Central memory CD8-positive, alpha-beta T cell (primary cell): ENCODE measurements at regions not wholly inside any gene's neighbourhood (a gene's known extent, or its start where the extent isn't known, plus 50 kb on each side); places are given as distances from the start of the nearest gene placed in this dataset.

Experiments
- ATAC-seq: fragments of 150-1000 bp; cut with Tn5 transposase; replicated peaks from 2 replicates; pipeline ENCODE4 v1.10.0; 2022; ENCODE audit warnings: mild to moderate bottlenecking, moderate FRiP score, moderate number of reproducible peaks; ENCODE audit not compliant: poor library complexity, severe bottlenecking; ENCODE audit errors: extremely low read depth
- DNase-seq, 2 donors: peaks; one replicate each; pipeline ENCODE4 v3.0.0; 2021; ENCODE audit warnings: low spot score in 2 of 2
- H3K27ac Mint-ChIP-seq: one replicate; pipeline ENCODE4 v1.8.0; 2022; ENCODE audit warnings: low read depth, mild to moderate bottlenecking, moderate library complexity, mixed read lengths
- H3K27me3 Mint-ChIP-seq: one replicate; pipeline ENCODE4 v1.8.0; 2022; ENCODE audit warnings: mixed read lengths
- H3K36me3 Mint-ChIP-seq: one replicate; pipeline ENCODE4 v1.8.0; 2022; ENCODE audit warnings: mild to moderate bottlenecking, moderate library complexity, mixed read lengths; ENCODE audit not compliant: insufficient read depth
- H3K4me1 Mint-ChIP-seq: one replicate; pipeline ENCODE4 v1.8.0; 2022; ENCODE audit warnings: mixed read lengths
- H3K4me3 Mint-ChIP-seq: one replicate; pipeline ENCODE4 v1.8.0; 2022; ENCODE audit warnings: mild to moderate bottlenecking, moderate library complexity, mixed read lengths
- H3K9me3 Mint-ChIP-seq: one replicate; pipeline ENCODE4 v1.8.0; 2022; ENCODE audit warnings: mixed read lengths

- Mint-ChIP-seq H3K27me3 (peaks cover 29% of the 10 kb centered on the region), H3K27ac (no peak overlapping the region), H3K4me3 (no peak overlapping the region)
Measured at GRCh38 chr6:90915224-90915915, 328.5 kb upstream of the MAP3K7 start.

DNA sequence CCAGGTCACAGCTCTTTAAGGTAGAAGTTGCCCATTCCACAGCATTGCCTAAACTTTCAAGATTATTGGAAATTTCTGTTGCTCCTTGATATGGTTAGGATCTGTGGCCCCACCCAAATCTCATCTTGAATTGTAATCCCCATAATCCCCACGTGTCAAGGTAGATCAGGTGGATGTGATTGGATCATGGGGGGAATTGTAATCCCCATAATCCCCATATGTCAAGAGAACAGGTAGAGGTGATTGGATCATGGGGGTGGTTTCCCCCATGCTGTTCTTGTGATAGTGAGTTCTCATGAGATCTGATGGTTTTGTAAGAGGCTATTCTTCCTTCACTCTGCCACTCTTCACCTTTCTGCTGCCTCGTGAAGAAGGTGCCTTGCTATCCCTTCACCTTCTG lies 327.4 kb upstream of the MAP3K7 start:
- peaks cover 40% of the 10 kb centered on the region for H3K27me3 Mint-ChIP-seq
- ATAC-seq, result no peak
- H3K27ac Mint-ChIP-seq, result no peak overlapping the region
- peaks cover 10% of the 10 kb centered on the region for H3K9me3 Mint-ChIP-seq
- H3K4me3 Mint-ChIP-seq, result no peak overlapping the region
- no peaks in the 10 kb centered on the region for H3K4me1 Mint-ChIP-seq
- no peaks in the 10 kb centered on the region for H3K36me3 Mint-ChIP-seq
- DNase-seq, result no peak

More at GRCh38 chr6:90915224-90915915, 328.5 kb upstream of the MAP3K7 start:
- Mint-ChIP-seq H3K9me3 (peaks cover 10% of the 10 kb centered on the region), H3K36me3 (no peaks in the 10 kb centered on the region), H3K4me1 (no peaks in the 10 kb centered on the region)
- ATAC-seq (no peak), DNase-seq (no peak)

DNA sequence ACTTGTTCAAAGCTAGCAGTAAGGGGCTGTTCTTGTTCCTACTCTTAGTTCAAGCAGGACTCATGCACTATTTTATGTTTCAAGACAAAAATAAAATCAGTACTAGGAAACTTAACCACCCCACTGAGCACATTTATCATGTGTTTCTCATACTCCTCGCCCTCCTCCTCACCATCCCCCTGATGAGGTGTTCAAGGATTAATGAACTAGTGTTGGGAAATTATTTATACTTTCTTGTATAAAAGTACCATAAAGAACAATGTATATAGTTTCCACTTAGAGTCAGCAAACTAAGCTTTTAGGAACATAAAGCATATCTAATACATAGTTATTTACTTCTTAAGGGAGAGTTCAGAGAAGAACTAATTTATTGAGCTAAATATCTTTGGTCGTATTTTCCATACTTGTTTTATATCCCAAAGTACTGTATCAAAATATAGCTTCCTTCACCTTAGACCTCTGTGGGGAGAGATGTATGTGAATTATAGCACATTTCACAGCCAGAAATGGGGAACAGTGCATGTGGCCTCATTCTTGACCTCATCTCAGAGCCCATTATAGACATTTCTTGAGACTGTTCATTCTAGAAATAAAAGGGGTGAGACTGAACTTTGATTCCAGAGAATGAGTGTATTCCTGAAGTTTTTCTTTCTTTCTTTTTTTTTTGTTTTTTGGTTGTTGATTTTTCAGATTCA lies 326.5 kb upstream of the MAP3K7 start:
- Mint-ChIP-seq H3K27ac (no peak overlapping the region), H3K4me3 (no peak overlapping the region), H3K27me3 (peaks cover 42% of the 10 kb centered on the region), H3K4me1 (no peaks in the 10 kb centered on the region), H3K9me3 (peaks cover 10% of the 10 kb centered on the region), H3K36me3 (no peaks in the 10 kb centered on the region)
- ATAC-seq, result no peak
- no peak for DNase-seq

DNA sequence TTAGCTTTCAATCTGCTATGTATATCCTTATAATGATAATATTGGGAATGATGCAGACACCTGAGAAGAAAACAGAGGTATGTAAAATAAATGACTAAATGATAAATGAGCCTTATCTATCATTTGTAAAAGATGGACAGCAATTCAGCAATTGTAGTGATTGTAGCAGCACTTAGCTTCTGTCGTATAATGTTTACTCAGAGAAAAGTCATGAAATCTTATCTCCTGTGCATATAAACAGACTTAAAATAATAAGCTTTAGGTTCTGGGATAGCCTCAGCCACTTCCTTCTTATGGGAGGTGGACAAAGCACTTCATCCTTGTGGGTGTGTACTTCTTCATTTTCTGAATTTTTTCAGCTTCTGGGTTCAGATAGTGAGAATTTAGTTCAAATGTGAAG lies 324.8 kb upstream of the MAP3K7 start:
- ATAC-seq, result no peak
- Mint-ChIP-seq H3K27me3 (peaks cover 42% of the 10 kb centered on the region), H3K9me3 (peaks cover 10% of the 10 kb centered on the region), H3K27ac (no peak overlapping the region), H3K4me1 (no peaks in the 10 kb centered on the region), H3K4me3 (no peak overlapping the region), H3K36me3 (no peaks in the 10 kb centered on the region)
- DNase-seq, result no peak

GRCh38 chr6:90910893-90911292 lies 324.0 kb upstream of the MAP3K7 start:
- ATAC-seq (no peak), DNase-seq (no peak)
- no peak overlapping the region for H3K4me3 Mint-ChIP-seq
- no peaks in the 10 kb centered on the region for H3K4me1 Mint-ChIP-seq
- H3K9me3 Mint-ChIP-seq, result peaks cover 10% of the 10 kb centered on the region
- no peaks in the 10 kb centered on the region for H3K36me3 Mint-ChIP-seq
- H3K27me3 Mint-ChIP-seq, result peaks cover 42% of the 10 kb centered on the region
- no peak overlapping the region for H3K27ac Mint-ChIP-seq

- Mint-ChIP-seq H3K4me3 (no peak overlapping the region), H3K9me3 (no peaks in the 10 kb centered on the region)
Measured at GRCh38 chr6:90907931-90908655, 321.2 kb upstream of the MAP3K7 start.

GRCh38 chr6:90905351-90905750 lies 318.5 kb upstream of the MAP3K7 start:
- Mint-ChIP-seq H3K36me3 (no peaks in the 10 kb centered on the region), H3K4me1 (no peaks in the 10 kb centered on the region), H3K27me3 (peaks cover 13% of the 10 kb centered on the region), H3K4me3 (no peak overlapping the region), H3K9me3 (no peaks in the 10 kb centered on the region), H3K27ac (no peak overlapping the region)
- no peak for DNase-seq
- no peak for ATAC-seq

More at GRCh38 chr6:90907931-90908655, 321.2 kb upstream of the MAP3K7 start:
- DNase-seq (no peak), ATAC-seq (no peak)
- Mint-ChIP-seq H3K27me3 (peaks cover 22% of the 10 kb centered on the region), H3K36me3 (no peaks in the 10 kb centered on the region), H3K4me1 (no peaks in the 10 kb centered on the region), H3K27ac (no peak overlapping the region)

GRCh38 chr6:90900034-90900433 lies 313.2 kb upstream of the MAP3K7 start:
- ATAC-seq (no peak), DNase-seq (no peak)
- Mint-ChIP-seq H3K36me3 (no peaks in the 10 kb centered on the region), H3K27me3 (peaks cover 4% of the 10 kb centered on the region), H3K27ac (no peak overlapping the region), H3K4me1 (no peaks in the 10 kb centered on the region), H3K9me3 (no peaks in the 10 kb centered on the region), H3K4me3 (no peak overlapping the region)

GRCh38 chr6:90898763-90899162 lies 311.9 kb upstream of the MAP3K7 start:
- Mint-ChIP-seq H3K36me3 (no peaks in the 10 kb centered on the region), H3K9me3 (no peaks in the 10 kb centered on the region), H3K4me1 (no peaks in the 10 kb centered on the region), H3K27ac (no peak overlapping the region), H3K4me3 (no peak overlapping the region), H3K27me3 (peaks cover 13% of the 10 kb centered on the region)
- ATAC-seq (no peak), DNase-seq (no peak)

- ATAC-seq (no peak), DNase-seq (no peak)
- H3K27ac Mint-ChIP-seq, result no peak overlapping the region
- H3K4me1 Mint-ChIP-seq, result no peaks in the 10 kb centered on the region
- no peaks in the 10 kb centered on the region for H3K36me3 Mint-ChIP-seq
- no peaks in the 10 kb centered on the region for H3K9me3 Mint-ChIP-seq
- peaks cover 13% of the 10 kb centered on the region for H3K27me3 Mint-ChIP-seq
- no peak overlapping the region for H3K4me3 Mint-ChIP-seq
Measured at GRCh38 chr6:90896075-90896547, 309.2 kb upstream of the MAP3K7 start.

DNA sequence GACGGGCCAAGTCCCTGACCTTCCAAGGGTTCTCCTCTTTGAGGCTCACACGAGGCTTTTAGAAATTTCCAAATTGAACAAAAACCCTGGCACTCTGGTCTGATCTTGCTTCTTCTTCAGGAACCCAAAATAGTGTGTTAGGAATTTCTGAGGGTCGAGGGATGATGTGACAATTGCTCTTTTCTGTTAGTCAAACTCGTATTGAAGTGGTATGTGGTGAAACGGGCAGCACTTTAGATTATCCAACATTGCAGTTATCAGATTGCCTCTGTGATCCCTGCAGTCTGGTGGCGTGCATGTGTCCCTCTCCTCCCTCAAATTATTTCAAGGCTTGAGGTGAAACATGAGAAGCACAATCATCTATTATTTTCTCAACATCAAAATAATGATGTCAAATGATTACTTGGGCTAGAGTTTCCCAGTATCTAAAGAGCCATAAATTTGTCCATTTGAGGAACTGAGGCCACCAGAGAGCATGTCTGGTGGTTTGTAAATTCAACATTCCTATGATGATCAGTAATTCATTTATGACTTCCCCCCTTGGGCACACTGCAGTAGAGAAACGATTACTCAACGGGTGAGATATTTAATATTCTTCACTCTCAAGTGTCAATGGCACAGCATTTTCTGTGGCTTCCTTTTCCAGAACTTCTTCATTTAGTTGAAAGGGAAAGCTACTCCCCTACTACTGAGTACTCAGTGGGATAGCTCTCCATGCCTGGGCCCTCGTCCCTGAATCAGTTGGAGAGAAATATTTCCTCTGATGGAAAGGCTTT lies 308.6 kb upstream of the MAP3K7 start:
- DNase-seq, result no peak
- Mint-ChIP-seq H3K27me3 (peaks cover 13% of the 10 kb centered on the region), H3K9me3 (no peaks in the 10 kb centered on the region), H3K27ac (no peak overlapping the region), H3K36me3 (no peaks in the 10 kb centered on the region), H3K4me3 (no peak overlapping the region), H3K4me1 (no peaks in the 10 kb centered on the region)
- ATAC-seq, result no peak
